Skeletal muscle tissue (tissue), 3 donors: ENCODE measurements at regions not wholly inside any gene's neighbourhood (a gene's known extent, or its start where the extent isn't known, plus 50 kb on each side); places are given as distances from the start of the nearest gene placed in this dataset.

ENCODE experiments used
- H3K27ac ChIP-seq: one replicate; pipeline ENCODE4 v1.7.0; 2013; ENCODE audit warnings: mild to moderate bottlenecking, low read depth, low read length, inconsistent platforms
- H3K27me3 ChIP-seq, 3 donors: one replicate each; pipeline ENCODE4 v1.7.0; 2013; ENCODE audit warnings: low read length in 3 of 3; ENCODE audit not compliant: control insufficient read depth in 3 of 3, insufficient read depth in 3 of 3
- H3K36me3 ChIP-seq, 3 donors: one replicate each; pipeline ENCODE4 v1.7.0; 2013; ENCODE audit warnings: low read length in 3 of 3; ENCODE audit not compliant: control insufficient read depth in 3 of 3, insufficient read depth in 3 of 3
- H3K4me1 ChIP-seq, 3 donors: one replicate each; pipeline ENCODE4 v1.7.0; 2013; ENCODE audit warnings: low read length in 3 of 3, mild to moderate bottlenecking in 3 of 3; ENCODE audit not compliant: control insufficient read depth in 3 of 3, insufficient read depth in 3 of 3
- H3K4me3 ChIP-seq, 3 donors: one replicate each; pipeline ENCODE4 v1.7.0; 2013; ENCODE audit warnings: low read length in 3 of 3
- H3K9ac ChIP-seq, 3 donors: one replicate each; pipeline ENCODE4 v1.7.0; 2013; ENCODE audit warnings: low read length in 3 of 3, mild to moderate bottlenecking in 3 of 3, moderate library complexity in 2 of 3, low read depth in 1 of 3
- H3K9me3 ChIP-seq, 3 donors: one replicate each; pipeline ENCODE4 v1.7.0; 2013; ENCODE audit warnings: low read length in 3 of 3; ENCODE audit not compliant: control insufficient read depth in 3 of 3
- donor health status: Osteomylitis.

GRCh38 chr22:27223317-27224177, 566.2 kb downstream of the MIAT start:
- peaks cover 11 to 15% (median 12%) of the 10 kb centered on the region in 3 donors for H3K27me3 ChIP-seq
- H3K9ac ChIP-seq = no peak overlapping the region
- peaks cover 0 to 3% (median 3%) of the 10 kb centered on the region in 3 donors for H3K4me1 ChIP-seq
- H3K4me3 ChIP-seq = no peak overlapping the region
- no peaks in the 10 kb centered on the region for H3K9me3 ChIP-seq
- H3K27ac ChIP-seq = peak overlapping the region; percentile 36
- no peaks in the 10 kb centered on the region for H3K36me3 ChIP-seq

GRCh38 chr22:27224485-27225374, 567.3 kb downstream of the MIAT start:
- Histone ChIP-seq H3K4me3 (no peak overlapping the region), H3K27me3 (peaks cover 5 to 11% (median 6%) of the 10 kb centered on the region in 3 donors), H3K36me3 (no peaks in the 10 kb centered on the region), H3K27ac (peak overlapping the region; percentile 36), H3K9ac (no peak overlapping the region), H3K9me3 (no peaks in the 10 kb centered on the region), H3K4me1 (peaks cover 0 to 3% (median 0%) of the 10 kb centered on the region in 3 donors)

GRCh38 chr22:27226666-27227065, 569.3 kb downstream of the MIAT start:
- Histone ChIP-seq H3K4me1 (peaks cover 0 to 3% (median 0%) of the 10 kb centered on the region in 3 donors), H3K4me3 (no peak overlapping the region), H3K9me3 (peaks cover 0 to 3% (median 0%) of the 10 kb centered on the region in 3 donors), H3K9ac (no peak overlapping the region), H3K36me3 (no peaks in the 10 kb centered on the region), H3K27me3 (peaks cover 4 to 16% (median 11%) of the 10 kb centered on the region in 3 donors), H3K27ac (no peak overlapping the region)

DNA sequence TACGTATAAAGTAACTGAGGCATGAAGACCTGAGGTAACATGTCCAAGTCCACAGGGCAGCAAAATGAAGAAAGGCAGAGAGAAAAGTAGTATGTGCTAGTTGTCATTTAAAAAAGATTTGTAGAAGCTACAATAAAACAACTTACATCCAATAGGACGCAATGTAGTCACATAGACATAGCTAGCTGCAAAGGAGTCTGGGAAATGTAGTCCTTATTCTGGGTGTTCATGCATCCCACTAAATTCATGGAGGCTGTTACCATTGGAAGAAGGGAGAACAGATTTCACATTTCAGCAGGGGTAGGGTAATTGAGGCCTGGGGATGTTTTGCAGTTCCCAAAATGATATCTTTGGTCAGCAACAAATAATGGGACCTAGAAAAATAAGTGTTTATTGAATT, 571.4 kb downstream of the MIAT start:
- Histone ChIP-seq H3K27ac (no peak overlapping the region), H3K27me3 (peaks cover 10 to 16% (median 11%) of the 10 kb centered on the region in 3 donors), H3K9me3 (peaks cover 0 to 3% (median 0%) of the 10 kb centered on the region in 3 donors), H3K36me3 (no peaks in the 10 kb centered on the region), H3K4me3 (no peak overlapping the region), H3K9ac (no peak overlapping the region), H3K4me1 (peaks cover 0 to 1% (median 0%) of the 10 kb centered on the region in 3 donors)

- Histone ChIP-seq H3K9me3 (peaks cover 0 to 3% (median 0%) of the 10 kb centered on the region in 3 donors), H3K27ac (no peak overlapping the region), H3K4me3 (no peak overlapping the region), H3K4me1 (no peaks in the 10 kb centered on the region), H3K27me3 (peaks cover 5 to 10% (median 10%) of the 10 kb centered on the region in 3 donors), H3K36me3 (no peaks in the 10 kb centered on the region), H3K9ac (no peak overlapping the region)
Observed at GRCh38 chr22:27230189-27230588, 571.4 kb downstream of the MN1 start.

DNA sequence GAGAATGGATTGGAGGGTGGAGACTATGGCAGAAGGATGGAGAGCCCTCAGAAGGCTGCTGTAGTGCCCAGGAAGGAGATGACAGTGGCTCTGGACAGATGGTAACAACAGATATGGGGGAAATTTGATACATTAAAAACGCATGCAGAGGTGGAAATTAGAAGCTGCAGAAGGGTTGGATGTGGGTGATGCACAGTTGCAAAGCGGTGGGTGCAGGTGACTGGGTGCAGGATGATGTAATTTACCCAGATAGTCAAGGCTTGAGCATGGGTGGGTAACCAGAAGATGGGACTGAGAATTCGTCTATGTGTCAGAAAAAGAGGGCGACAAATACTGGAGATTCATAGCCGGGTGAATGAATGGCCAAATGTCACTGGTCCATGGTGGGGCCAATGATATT, 570.3 kb downstream of the MN1 start:
- Histone ChIP-seq H3K4me3 (no peak overlapping the region), H3K36me3 (no peaks in the 10 kb centered on the region), H3K4me1 (no peaks in the 10 kb centered on the region), H3K27ac (no peak overlapping the region), H3K27me3 (peaks cover 8 to 10% (median 8%) of the 10 kb centered on the region in 3 donors), H3K9me3 (peaks cover 0 to 3% (median 0%) of the 10 kb centered on the region in 3 donors), H3K9ac (no peak overlapping the region)

GRCh38 chr22:27232077-27232476, 569.5 kb downstream of the MN1 start:
- H3K9ac ChIP-seq = no peak overlapping the region
- H3K27me3 ChIP-seq = peaks cover 2 to 10% (median 8%) of the 10 kb centered on the region in 3 donors

GRCh38 chr22:27237080-27237741, 564.3 kb downstream of the MN1 start:
- H3K4me1 ChIP-seq = peaks cover 4 to 18% (median 8%) of the 10 kb centered on the region in 3 donors
- H3K4me3 ChIP-seq = no peak overlapping the region
- H3K27me3 ChIP-seq = peaks cover 5 to 9% (median 9%) of the 10 kb centered on the region in 3 donors
- H3K9me3 ChIP-seq = no peaks in the 10 kb centered on the region
- H3K9ac ChIP-seq = no peak overlapping the region
- H3K27ac ChIP-seq = no peak overlapping the region
- H3K36me3 ChIP-seq = no peaks in the 10 kb centered on the region

More at GRCh38 chr22:27232077-27232476, 569.5 kb downstream of the MN1 start:
- no peaks in the 10 kb centered on the region for H3K4me1 ChIP-seq
- H3K4me3 ChIP-seq = no peak overlapping the region
- H3K27ac ChIP-seq = no peak overlapping the region
- H3K9me3 ChIP-seq = peaks cover 0 to 3% (median 0%) of the 10 kb centered on the region in 3 donors
- no peaks in the 10 kb centered on the region for H3K36me3 ChIP-seq

GRCh38 chr22:27238935-27239510, 562.5 kb downstream of the MN1 start:
- peaks cover 4 to 19% (median 9%) of the 10 kb centered on the region in 3 donors for H3K4me1 ChIP-seq
- H3K4me3 ChIP-seq = no peak overlapping the region
- peaks cover 4 to 9% (median 5%) of the 10 kb centered on the region in 3 donors for H3K27me3 ChIP-seq
- H3K36me3 ChIP-seq = no peaks in the 10 kb centered on the region
- no peak overlapping the region for H3K9ac ChIP-seq
- no peaks in the 10 kb centered on the region for H3K9me3 ChIP-seq
- H3K27ac ChIP-seq = peak overlapping the region; percentile 12
